ENCODE measurements at regions not wholly inside any gene's neighbourhood (a gene's known extent, or its start where the extent isn't known, plus 50 kb on each side); places are given as distances from the start of the nearest gene placed in this dataset.
"Not testable (repeated sequence)": the region's sequence is repeated elsewhere in the genome, so short reads cannot be mapped to it uniquely, and the experiment has no call there.

- no peak overlapping the region for H3K27ac ChIP-seq
Measured at GRCh38 chr11:34788642-34789041, 127.5 kb downstream of the APIP start.

GRCh38 chr11:34787895-34788294 is 128.3 kb downstream of the APIP start:
- Histone ChIP-seq H3K36me3 (no peaks in the 10 kb centered on the region), H3K9me3 (no peaks in the 10 kb centered on the region), H3K27ac (no peak overlapping the region), H3K4me1 (peaks cover 0 to 10% (median 0%) of the 10 kb centered on the region in 4 donors), H3K4me3 (no peak overlapping the region), H3K27me3 (no peaks in the 10 kb centered on the region)
- TF ChIP-seq CTCF (IDR thresholded peaks at IDR 0.05), result no peak
- intact Hi-C loops (cut with DNase I; ENCODE audit: low total_unique reads), result no loop called here
- no peak for DNase-seq

More at GRCh38 chr11:34788642-34789041, 127.5 kb downstream of the APIP start:
- Histone ChIP-seq H3K36me3 (no peaks in the 10 kb centered on the region), H3K27me3 (no peaks in the 10 kb centered on the region), H3K4me3 (no peak overlapping the region), H3K9me3 (no peaks in the 10 kb centered on the region), H3K4me1 (peaks cover 0 to 10% (median 0%) of the 10 kb centered on the region in 4 donors)
- no peak for TF ChIP-seq CTCF (IDR thresholded peaks at IDR 0.05)
- no peak for DNase-seq
- intact Hi-C loops (cut with DNase I; ENCODE audit: low total_unique reads), result no loop called here

GRCh38 chr11:34787348-34787747 is 128.8 kb downstream of the APIP start:
- intact Hi-C loops (cut with DNase I; ENCODE audit: low total_unique reads), result no loop called here
- no peak for TF ChIP-seq CTCF (IDR thresholded peaks at IDR 0.05)
- no peaks in the 10 kb centered on the region for H3K9me3 ChIP-seq
- H3K27me3 ChIP-seq, result no peaks in the 10 kb centered on the region
- H3K4me3 ChIP-seq, result no peak overlapping the region
- no peak for DNase-seq
- H3K36me3 ChIP-seq, result no peaks in the 10 kb centered on the region
- no peak overlapping the region for H3K27ac ChIP-seq
- peaks cover 0 to 10% (median 0%) of the 10 kb centered on the region in 4 donors for H3K4me1 ChIP-seq

- Histone ChIP-seq H3K27me3 (no peaks in the 10 kb centered on the region), H3K27ac (no peak overlapping the region), H3K4me3 (no peak overlapping the region), H3K36me3 (no peaks in the 10 kb centered on the region), H3K9me3 (no peaks in the 10 kb centered on the region), H3K4me1 (no peaks in the 10 kb centered on the region)
- no peak for TF ChIP-seq CTCF (IDR thresholded peaks at IDR 0.05)
- no peak for DNase-seq
- intact Hi-C loops (cut with DNase I; ENCODE audit: low total_unique reads), result no loop called here
Measured at GRCh38 chr11:34784318-34784841, 131.8 kb downstream of the APIP start.

GRCh38 chr11:34783816-34784317 is 132.3 kb downstream of the APIP start:
- no peaks in the 10 kb centered on the region for H3K36me3 ChIP-seq
- no peaks in the 10 kb centered on the region for H3K9me3 ChIP-seq
- no peak for DNase-seq
- no peak for TF ChIP-seq CTCF (IDR thresholded peaks at IDR 0.05)
- no peaks in the 10 kb centered on the region for H3K27me3 ChIP-seq
- intact Hi-C loops (cut with DNase I; ENCODE audit: low total_unique reads), result no loop called here
- H3K4me3 ChIP-seq, result no peak overlapping the region
- H3K27ac ChIP-seq, result no peak overlapping the region
- H3K4me1 ChIP-seq, result no peaks in the 10 kb centered on the region

- H3K36me3 ChIP-seq; H3K9me3 ChIP-seq; H3K4me1 ChIP-seq; H3K27me3 ChIP-seq; intact Hi-C loops (cut with DNase I; ENCODE audit: low total_unique reads); H3K27ac ChIP-seq; H3K4me3 ChIP-seq; DNase-seq: not testable (repeated sequence)
Measured at GRCh38 chr11:34781826-34782225, 134.4 kb downstream of the APIP start.

Measured in tibial artery (tissue), 4 donors.